ENCODE measurements at regions not wholly inside any gene's neighbourhood (a gene's known extent, or its start where the extent isn't known, plus 50 kb on each side); places are given as distances from the start of the nearest gene placed in this dataset.

DNA sequence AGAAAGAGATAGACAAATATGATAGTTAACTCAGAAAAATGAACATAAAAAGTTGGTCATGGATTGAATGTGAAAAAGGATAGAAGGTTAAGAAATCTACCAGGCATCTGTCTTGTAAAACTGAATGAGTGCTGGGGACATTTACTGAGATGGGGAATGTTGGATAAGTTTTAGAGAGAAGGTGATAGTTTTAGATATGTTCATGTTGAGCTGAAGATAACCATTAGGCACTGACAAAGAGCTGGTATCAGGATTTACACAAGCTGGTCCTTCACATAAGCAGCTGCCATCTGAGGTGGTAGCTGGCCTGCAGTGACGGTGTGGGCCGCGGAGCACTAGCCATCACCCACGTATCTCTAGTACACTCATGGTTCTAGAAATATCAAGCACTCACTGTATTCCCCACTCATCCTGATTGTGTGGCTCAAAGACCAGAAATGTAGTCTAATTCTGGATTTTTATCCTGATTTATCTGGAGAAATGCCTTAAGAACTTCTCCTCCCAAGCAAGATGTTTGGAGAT lies 194.4 kb upstream of the KCNJ16 start:
- no peak overlapping the region for H3K4me3 ChIP-seq (replicated peaks; ENCODE audit: low read depth, low read length)
- DNase-seq (ENCODE audit: extremely low read depth, low read depth), result no peak
- TF ChIP-seq, protein P1, sequence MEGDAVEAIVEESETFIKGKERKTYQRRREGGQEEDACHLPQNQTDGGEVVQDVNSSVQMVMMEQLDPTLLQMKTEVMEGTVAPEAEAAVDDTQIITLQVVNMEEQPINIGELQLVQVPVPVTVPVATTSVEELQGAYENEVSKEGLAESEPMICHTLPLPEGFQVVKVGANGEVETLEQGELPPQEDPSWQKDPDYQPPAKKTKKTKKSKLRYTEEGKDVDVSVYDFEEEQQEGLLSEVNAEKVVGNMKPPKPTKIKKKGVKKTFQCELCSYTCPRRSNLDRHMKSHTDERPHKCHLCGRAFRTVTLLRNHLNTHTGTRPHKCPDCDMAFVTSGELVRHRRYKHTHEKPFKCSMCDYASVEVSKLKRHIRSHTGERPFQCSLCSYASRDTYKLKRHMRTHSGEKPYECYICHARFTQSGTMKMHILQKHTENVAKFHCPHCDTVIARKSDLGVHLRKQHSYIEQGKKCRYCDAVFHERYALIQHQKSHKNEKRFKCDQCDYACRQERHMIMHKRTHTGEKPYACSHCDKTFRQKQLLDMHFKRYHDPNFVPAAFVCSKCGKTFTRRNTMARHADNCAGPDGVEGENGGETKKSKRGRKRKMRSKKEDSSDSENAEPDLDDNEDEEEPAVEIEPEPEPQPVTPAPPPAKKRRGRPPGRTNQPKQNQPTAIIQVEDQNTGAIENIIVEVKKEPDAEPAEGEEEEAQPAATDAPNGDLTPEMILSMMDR (IDR thresholded peaks at IDR 0.05; ENCODE audit: low read depth, low read length, missing control alignments), result no peak

DNA sequence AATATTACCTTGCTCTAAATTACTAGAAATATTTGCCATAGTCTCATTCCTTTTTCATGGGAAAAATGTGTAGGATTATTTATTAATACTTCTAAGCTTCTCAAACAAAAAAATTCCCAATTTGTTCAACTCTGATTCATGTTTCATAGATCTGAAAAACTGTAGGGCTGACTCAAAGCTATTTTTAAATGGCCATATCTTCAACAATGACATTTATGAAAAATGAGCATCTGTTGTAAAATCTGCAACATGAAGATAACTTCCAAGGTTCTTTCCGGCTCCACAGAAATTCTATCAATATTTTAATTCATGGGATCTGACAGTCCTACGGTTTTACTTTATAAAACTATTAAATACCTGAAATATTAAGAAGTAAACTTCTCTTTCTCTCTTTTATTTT lies 192.7 kb upstream of the KCNJ16 start:
- no peak for DNase-seq (ENCODE audit: extremely low read depth, low read depth)
- TF ChIP-seq, protein P1 (IDR thresholded peaks at IDR 0.05; ENCODE audit: low read depth, low read length, missing control alignments), result no peak
- H3K4me3 ChIP-seq (replicated peaks; ENCODE audit: low read depth, low read length), result no peak overlapping the region

DNA sequence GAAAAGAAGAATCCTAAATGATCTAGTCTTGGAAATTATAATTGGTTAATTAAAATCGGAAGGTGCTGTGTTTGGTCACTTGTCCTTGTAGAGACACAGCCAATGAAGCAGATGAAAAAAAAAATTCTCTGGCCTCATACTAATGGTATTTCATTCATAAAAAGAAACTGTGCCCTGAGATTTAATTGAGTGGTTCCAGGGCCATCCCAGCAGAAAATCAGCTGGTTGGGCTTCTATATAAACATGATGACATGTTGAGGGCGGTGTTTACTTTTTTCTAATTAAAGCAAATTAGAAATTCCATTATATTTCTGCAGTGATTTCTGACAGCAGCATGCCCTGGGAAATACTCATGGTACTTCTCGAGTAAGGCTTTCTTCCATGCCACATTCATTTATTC lies 191.9 kb upstream of the KCNJ16 start:
- DNase-seq (ENCODE audit: extremely low read depth, low read depth), result no peak
- TF ChIP-seq, protein P1 (IDR thresholded peaks at IDR 0.05; ENCODE audit: low read depth, low read length, missing control alignments), result no peak

GRCh38 chr17:69884356-69884755 lies 190.7 kb upstream of the KCNJ16 start:
- no peak overlapping the region for H3K4me3 ChIP-seq (replicated peaks; ENCODE audit: low read depth, low read length)

More for the DNA sequence above, 191.9 kb upstream of the KCNJ16 start:
- no peak overlapping the region for H3K4me3 ChIP-seq (replicated peaks; ENCODE audit: low read depth, low read length)

GRCh38 chr17:69884846-69885245 lies 190.2 kb upstream of the KCNJ16 start:
- no peak overlapping the region for H3K4me3 ChIP-seq (replicated peaks; ENCODE audit: low read depth, low read length)
- TF ChIP-seq, protein P1 (IDR thresholded peaks at IDR 0.05; ENCODE audit: low read depth, low read length, missing control alignments), result no peak
- DNase-seq (ENCODE audit: extremely low read depth, low read depth), result no peak

More at GRCh38 chr17:69884356-69884755, 190.7 kb upstream of the KCNJ16 start:
- DNase-seq (ENCODE audit: extremely low read depth, low read depth), result no peak
- TF ChIP-seq, protein P1 (IDR thresholded peaks at IDR 0.05; ENCODE audit: low read depth, low read length, missing control alignments), result no peak

- no peak overlapping the region for H3K4me3 ChIP-seq (replicated peaks; ENCODE audit: low read depth, low read length)
- TF ChIP-seq, protein P1 (IDR thresholded peaks at IDR 0.05; ENCODE audit: low read depth, low read length, missing control alignments), result no peak
- no peak for DNase-seq (ENCODE audit: extremely low read depth, low read depth)
Measured at GRCh38 chr17:69898601-69899000, 176.4 kb upstream of the KCNJ16 start.

DNA sequence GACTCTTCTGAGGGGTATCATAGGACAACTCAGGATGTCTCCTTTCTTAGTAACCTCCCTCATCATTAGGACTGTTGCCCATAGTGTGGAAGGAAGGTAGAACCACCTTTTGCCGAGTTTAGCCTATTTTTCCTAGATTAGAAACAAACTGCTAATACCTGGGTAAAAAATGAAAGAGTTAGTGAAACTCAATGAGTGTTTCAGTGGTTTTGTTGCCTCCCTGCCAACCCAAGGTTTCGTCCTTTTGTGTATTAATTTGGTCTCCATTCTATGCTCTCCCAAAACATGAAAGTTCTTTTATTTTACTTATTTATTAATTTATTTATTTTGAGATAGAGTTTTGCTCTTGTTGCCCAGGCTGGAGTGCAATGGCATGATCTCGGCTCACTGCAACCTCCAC lies 174.9 kb upstream of the KCNJ16 start:
- DNase-seq (ENCODE audit: extremely low read depth, low read depth), result no peak
- H3K4me3 ChIP-seq (replicated peaks; ENCODE audit: low read depth, low read length), result no peak overlapping the region
- TF ChIP-seq, protein P1 (IDR thresholded peaks at IDR 0.05; ENCODE audit: low read depth, low read length, missing control alignments), result no peak

Data from HFF-Myc (cell line).